ENCODE measurements at regions not wholly inside any gene's neighbourhood (a gene's known extent, or its start where the extent isn't known, plus 50 kb on each side); places are given as distances from the start of the nearest gene placed in this dataset.
"Not testable (repeated sequence)": the region's sequence is repeated elsewhere in the genome, so short reads cannot be mapped to it uniquely, and the experiment has no call there.

GRCh38 chr7:123321578-123321977, 121.8 kb upstream of the SLC13A1 start:
- not testable (repeated sequence) for DNase-seq

- no peak for DNase-seq
These were observed 120.1 kb upstream of the SLC13A1 start for GRCh38 chr7:123319911-123320310.

- no peak for DNase-seq
These were observed 115.1 kb upstream of the SLC13A1 start for GRCh38 chr7:123314886-123315285.

- no peak for DNase-seq
These were observed 108.6 kb upstream of the SLC13A1 start for GRCh38 chr7:123308254-123308951.

GRCh38 chr7:123305840-123306375, 106.1 kb upstream of the SLC13A1 start:
- no peak for DNase-seq

- DNase-seq = no peak
These were observed 104.2 kb upstream of the SLC13A1 start for GRCh38 chr7:123303926-123304325.

- DNase-seq = no peak
These were observed 97.2 kb upstream of the SLC13A1 start for GRCh38 chr7:123296965-123297364.

GRCh38 chr7:123293710-123294109, 93.9 kb upstream of the SLC13A1 start:
- DNase-seq = no peak

GRCh38 chr7:123292227-123292626, 92.5 kb upstream of the SLC13A1 start:
- no peak for DNase-seq

- DNase-seq = no peak
These were observed 89.4 kb upstream of the SLC13A1 start for GRCh38 chr7:123289200-123289599.

GRCh38 chr7:123285076-123285700, 85.4 kb upstream of the SLC13A1 start:
- DNase-seq = no peak

GRCh38 chr7:123283373-123283772, 83.6 kb upstream of the SLC13A1 start:
- DNase-seq = no peak

GRCh38 chr7:123282181-123282580, 82.4 kb upstream of the SLC13A1 start:
- DNase-seq = peak; percentile 4

GRCh38 chr7:123279949-123280348, 80.2 kb upstream of the SLC13A1 start:
- DNase-seq = no peak

GRCh38 chr7:123275036-123275753, 75.4 kb upstream of the SLC13A1 start:
- DNase-seq = no peak

GRCh38 chr7:123273185-123273584, 73.4 kb upstream of the SLC13A1 start:
- no peak for DNase-seq

- DNase-seq = no peak
These were observed 72.1 kb upstream of the SLC13A1 start for GRCh38 chr7:123271856-123272255.

GRCh38 chr7:123271231-123271630, 71.5 kb upstream of the SLC13A1 start:
- peak; percentile 10 for DNase-seq

- DNase-seq = no peak
These were observed 70.8 kb upstream of the SLC13A1 start for GRCh38 chr7:123270570-123270969.

- DNase-seq = no peak
These were observed 66.1 kb upstream of the SLC13A1 start for GRCh38 chr7:123265853-123266252.

- not testable (repeated sequence) for DNase-seq
These were observed 65.1 kb upstream of the SLC13A1 start for GRCh38 chr7:123264820-123265219.

GRCh38 chr7:123260428-123260960, 60.7 kb upstream of the SLC13A1 start:
- DNase-seq = no peak

GRCh38 chr7:123259759-123260158, 60.0 kb upstream of the SLC13A1 start:
- DNase-seq = no peak

Data from kidney glomerular epithelial cell (primary cell).